Kidney (tissue), 13 donors: ENCODE measurements at regions not wholly inside any gene's neighbourhood (a gene's known extent, or its start where the extent isn't known, plus 50 kb on each side); places are given as distances from the start of the nearest gene placed in this dataset.

Source experiments
- DNase-seq, 5 donors: peaks; one replicate each; pipeline ENCODE4 v3.0.0-alpha.2; 2013 to 2020
- FAIRE-seq: peaks from 2 replicates; lab custom pipeline; 2012; peaks lifted over from hg19 to GRCh38; lab: Jason Lieb, UNC
- H3K27ac ChIP-seq, 2 donors: one replicate each; pipeline ENCODE4 v1.7.0; 2013; ENCODE audit warnings: low read depth in 2 of 2, low read length in 2 of 2, inconsistent platforms in 1 of 2
- H3K27me3 ChIP-seq: one replicate; pipeline ENCODE4 v1.7.1; 2013; ENCODE audit warnings: low read length, inconsistent platforms; ENCODE audit not compliant: control insufficient read depth, insufficient read depth
- H3K36me3 ChIP-seq, 3 donors: one replicate each; pipeline versions ENCODE4 v1.7.0 to v1.7.1; 2013; ENCODE audit warnings: low read length in 3 of 3, control low read depth in 1 of 3, inconsistent platforms in 1 of 3; ENCODE audit not compliant: insufficient read depth in 3 of 3, control insufficient read depth in 2 of 3
- H3K4me1 ChIP-seq, 3 donors: one replicate each; pipeline versions ENCODE4 v1.7.0 to v1.7.1; 2013; ENCODE audit warnings: low read length in 3 of 3, inconsistent platforms in 1 of 3, low read depth in 1 of 3; ENCODE audit not compliant: control insufficient read depth in 2 of 3, insufficient read depth in 2 of 3
- H3K4me3 ChIP-seq, 3 donors: one replicate each; pipeline versions ENCODE4 v1.7.0 to v1.8.1; 2013; ENCODE audit warnings: low read length in 3 of 3, control low read depth in 1 of 3, inconsistent platforms in 1 of 3
- H3K9ac ChIP-seq, 3 donors: one replicate each; pipeline versions ENCODE4 v1.7.0 to v1.7.1; 2013; ENCODE audit warnings: low read length in 3 of 3, control low read depth in 1 of 3, inconsistent platforms in 1 of 3
- H3K9me3 ChIP-seq, 3 donors: one replicate each; pipeline versions ENCODE4 v1.7.0 to v1.7.1; 2013; ENCODE audit warnings: low read length in 3 of 3, control low read depth in 1 of 3, inconsistent platforms in 1 of 3; ENCODE audit not compliant: control insufficient read depth in 2 of 3, insufficient read depth in 1 of 3
- CTCF ChIP-seq: IDR thresholded peaks from 3 replicates; pipeline ENCODE4 v1.5.1; 2012; ENCODE audit warnings: mild to moderate bottlenecking, moderate library complexity, borderline replicate concordance; ENCODE audit not compliant: insufficient read depth; ENCODE audit errors: extremely low read depth
- intact Hi-C: fragments of 100-400 bp; cut with DNase I; formaldehyde crosslinking; loops from one replicate; pipeline ENCODE4 v1.11.1; 2022
- donor health status: control.
- donor health status: control.
- donor health status: control.
- donor health status: control.
- donor health status: control.
- donor health status: DM: yes; HTN: yes; CAD: no.
- donor health status: Normal renal cell carcinoma (clear cell type).

- TF ChIP-seq CTCF: no peak
- peak in 3 of 5 donors; percentile 26 to 67 (median 42) for DNase-seq
Measured at GRCh38 chr5:57745700-57746651, 263.4 kb upstream of the ACTBL2 start.

GRCh38 chr5:57745029-57745428 lies 262.4 kb upstream of the ACTBL2 start:
- DNase-seq (peak in 2 of 5 donors; percentile 49 to 50), FAIRE-seq (no peak)
- Histone ChIP-seq H3K4me1 (no peaks in the 10 kb centered on the region), H3K36me3 (no peaks in the 10 kb centered on the region), H3K9me3 (no peaks in the 10 kb centered on the region), H3K27ac (no peak overlapping the region), H3K9ac (no peak overlapping the region), H3K27me3 (no peaks in the 10 kb centered on the region), H3K4me3 (no peak overlapping the region)
- TF ChIP-seq CTCF: no peak
- intact Hi-C loops: no loop called here

More at GRCh38 chr5:57745700-57746651, 263.4 kb upstream of the ACTBL2 start:
- H3K9me3 ChIP-seq: no peaks in the 10 kb centered on the region
- intact Hi-C loops: no loop called here
- FAIRE-seq: no peak
- no peaks in the 10 kb centered on the region for H3K36me3 ChIP-seq
- no peak overlapping the region for H3K9ac ChIP-seq
- no peaks in the 10 kb centered on the region for H3K4me1 ChIP-seq
- no peak overlapping the region for H3K27ac ChIP-seq
- H3K27me3 ChIP-seq: no peaks in the 10 kb centered on the region
- H3K4me3 ChIP-seq: no peak overlapping the region

GRCh38 chr5:57741336-57741735 lies 258.7 kb upstream of the ACTBL2 start:
- no peaks in the 10 kb centered on the region for H3K27me3 ChIP-seq
- no peak overlapping the region for H3K27ac ChIP-seq
- no peak overlapping the region for H3K9ac ChIP-seq
- peaks cover 0 to 2% (median 0%) of the 10 kb centered on the region in 3 donors for H3K4me1 ChIP-seq
- DNase-seq (no peak), FAIRE-seq (no peak)
- no peak overlapping the region for H3K4me3 ChIP-seq
- intact Hi-C loops: no loop called here
- no peaks in the 10 kb centered on the region for H3K36me3 ChIP-seq
- H3K9me3 ChIP-seq: no peaks in the 10 kb centered on the region
- TF ChIP-seq CTCF: no peak
